ENCODE measurements at regions not wholly inside any gene's neighbourhood (a gene's known extent, or its start where the extent isn't known, plus 50 kb on each side); places are given as distances from the start of the nearest gene placed in this dataset.
A peak's percentile ranks its signal among the peaks of the same experiment; 100 is the strongest.
"Not testable (repeated sequence)": the region's sequence is repeated elsewhere in the genome, so short reads cannot be mapped to it uniquely, and the experiment has no call there.

GRCh38 chr6:132143258-132143657 is 192.1 kb upstream of the CCN2 start:
- no peak for DNase-seq (ENCODE audit: extremely low read depth, low read depth, low spot score)

GRCh38 chr6:132142768-132143167 is 191.6 kb upstream of the CCN2 start:
- no peak for DNase-seq (ENCODE audit: extremely low read depth, low read depth, low spot score)

GRCh38 chr6:132142308-132142707 is 191.1 kb upstream of the CCN2 start:
- no peak for DNase-seq (ENCODE audit: extremely low read depth, low read depth, low spot score)

- DNase-seq (ENCODE audit: extremely low read depth, low read depth, low spot score), result no peak
Observed at GRCh38 chr6:132140189-132140588, 189.0 kb upstream of the CCN2 start.

GRCh38 chr6:132139611-132140010 is 188.4 kb upstream of the CCN2 start:
- no peak for DNase-seq (ENCODE audit: extremely low read depth, low read depth, low spot score)

GRCh38 chr6:132136981-132137380 is 185.8 kb upstream of the CCN2 start:
- DNase-seq (ENCODE audit: extremely low read depth, low read depth, low spot score), result no peak

- no peak for DNase-seq (ENCODE audit: extremely low read depth, low read depth, low spot score)
Observed at GRCh38 chr6:132135409-132135808, 184.2 kb upstream of the CCN2 start.

GRCh38 chr6:132133736-132134445 is 182.7 kb upstream of the CCN2 start:
- DNase-seq (ENCODE audit: extremely low read depth, low read depth, low spot score), result peak; percentile 82

- no peak for DNase-seq (ENCODE audit: extremely low read depth, low read depth, low spot score)
Observed at GRCh38 chr6:132132924-132133639, 181.9 kb upstream of the CCN2 start.

- peak; percentile 90 for DNase-seq (ENCODE audit: extremely low read depth, low read depth, low spot score)
Observed at GRCh38 chr6:132132422-132132821, 181.2 kb upstream of the CCN2 start.

GRCh38 chr6:132131758-132132157 is 180.6 kb upstream of the CCN2 start:
- peak; percentile 99 for DNase-seq (ENCODE audit: extremely low read depth, low read depth, low spot score)

GRCh38 chr6:132131351-132131750 is 180.2 kb upstream of the CCN2 start:
- no peak for DNase-seq (ENCODE audit: extremely low read depth, low read depth, low spot score)

- no peak for DNase-seq (ENCODE audit: extremely low read depth, low read depth, low spot score)
Observed at GRCh38 chr6:132130626-132131298, 179.6 kb upstream of the CCN2 start.

- no peak for DNase-seq (ENCODE audit: extremely low read depth, low read depth, low spot score)
Observed at GRCh38 chr6:132128424-132128823, 177.3 kb upstream of the CCN2 start.

GRCh38 chr6:132126150-132126549 is 175.0 kb upstream of the CCN2 start:
- DNase-seq (ENCODE audit: extremely low read depth, low read depth, low spot score), result no peak

GRCh38 chr6:132122871-132123270 is 171.7 kb upstream of the CCN2 start:
- no peak for DNase-seq (ENCODE audit: extremely low read depth, low read depth, low spot score)

GRCh38 chr6:132122176-132122575 is 171.0 kb upstream of the CCN2 start:
- no peak for DNase-seq (ENCODE audit: extremely low read depth, low read depth, low spot score)

- no peak for DNase-seq (ENCODE audit: extremely low read depth, low read depth, low spot score)
Observed at GRCh38 chr6:132118144-132118543, 167.0 kb upstream of the CCN2 start.

GRCh38 chr6:132115714-132116366 is 164.7 kb upstream of the CCN2 start:
- DNase-seq (ENCODE audit: extremely low read depth, low read depth, low spot score), result no peak

- DNase-seq (ENCODE audit: extremely low read depth, low read depth, low spot score), result no peak
Observed at GRCh38 chr6:132114201-132114825, 163.1 kb upstream of the CCN2 start.

- not testable (repeated sequence) for DNase-seq (ENCODE audit: extremely low read depth, low read depth, low spot score)
Observed at GRCh38 chr6:132109752-132110151, 158.6 kb upstream of the CCN2 start.

All from glomerular endothelial cell (primary cell).